SIG-M5 treated with dmso at 0.1 percent for 504 hours (cell line): ENCODE measurements at regions not wholly inside any gene's neighbourhood (a gene's known extent, or its start where the extent isn't known, plus 50 kb on each side); places are given as distances from the start of the nearest gene placed in this dataset.
A peak's percentile ranks its signal among the peaks of the same experiment; 100 is the strongest.

Experiments
- DNase-seq: peaks from one replicate; lab custom pipeline; 2025; ENCODE audit not compliant: unreplicated experiment; lab: John Stamatoyannopoulos, UW

GRCh38 chr2:21253311-21254027 is 129.7 kb downstream of the TDRD15 start:
- DNase-seq = no peak

- no peak for DNase-seq
These were observed 130.6 kb downstream of the TDRD15 start for GRCh38 chr2:21254170-21254965.

- peak; percentile 79 for DNase-seq
These were observed 132.2 kb downstream of the TDRD15 start for GRCh38 chr2:21256006-21256405.

- no peak for DNase-seq
These were observed 133.9 kb downstream of the TDRD15 start for GRCh38 chr2:21257621-21258020.

- DNase-seq = no peak
These were observed 134.3 kb downstream of the TDRD15 start for GRCh38 chr2:21258082-21258481.

- DNase-seq = no peak
These were observed 136.5 kb downstream of the TDRD15 start for GRCh38 chr2:21260311-21260710.

- DNase-seq = no peak
These were observed 137.8 kb downstream of the TDRD15 start for GRCh38 chr2:21261591-21261990.

DNA sequence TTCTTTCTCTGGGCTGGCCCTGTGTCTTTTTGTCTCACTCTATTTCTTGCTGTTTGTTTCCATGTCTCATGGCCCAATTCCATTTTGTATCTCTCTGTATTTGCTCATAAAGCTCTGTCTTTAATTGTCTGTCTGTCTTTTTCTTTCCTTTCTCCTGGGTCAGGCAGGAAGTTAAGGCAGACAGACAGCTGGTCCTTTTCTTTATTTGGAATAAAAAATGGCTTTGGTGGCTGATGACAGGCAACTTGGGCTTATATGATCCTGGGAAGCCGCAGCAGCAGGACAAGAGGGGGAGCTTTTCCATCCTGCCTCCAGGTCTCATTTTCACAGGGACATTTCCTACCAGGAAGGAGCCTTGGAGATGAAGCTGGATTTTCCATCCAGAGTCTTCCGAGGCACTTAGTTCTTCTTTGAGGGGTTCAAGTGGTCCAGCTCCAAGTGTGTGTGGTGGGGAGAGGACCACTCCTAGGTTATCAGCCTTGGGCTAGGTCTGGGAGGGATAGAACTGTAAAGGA is 138.7 kb downstream of the TDRD15 start:
- no peak for DNase-seq

DNA sequence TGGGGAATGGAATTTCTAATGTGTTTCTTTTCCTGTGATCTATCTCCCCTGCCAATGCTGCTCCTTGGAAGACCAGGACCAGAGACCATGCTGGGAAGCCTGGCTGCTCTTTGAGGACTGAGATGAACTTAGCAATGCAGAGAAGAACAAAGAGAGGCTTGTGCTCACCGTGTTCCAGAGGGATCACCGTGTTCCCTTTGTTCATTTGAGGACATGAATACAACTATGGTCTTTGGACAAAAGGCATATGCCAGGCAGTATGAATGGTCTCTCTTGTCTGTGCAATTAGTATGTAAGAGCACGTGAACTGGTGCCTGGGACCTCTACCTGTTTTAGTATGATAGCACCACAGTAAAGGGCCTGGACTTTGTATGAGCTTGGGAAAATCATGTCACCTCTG is 139.9 kb downstream of the TDRD15 start:
- no peak for DNase-seq

DNA sequence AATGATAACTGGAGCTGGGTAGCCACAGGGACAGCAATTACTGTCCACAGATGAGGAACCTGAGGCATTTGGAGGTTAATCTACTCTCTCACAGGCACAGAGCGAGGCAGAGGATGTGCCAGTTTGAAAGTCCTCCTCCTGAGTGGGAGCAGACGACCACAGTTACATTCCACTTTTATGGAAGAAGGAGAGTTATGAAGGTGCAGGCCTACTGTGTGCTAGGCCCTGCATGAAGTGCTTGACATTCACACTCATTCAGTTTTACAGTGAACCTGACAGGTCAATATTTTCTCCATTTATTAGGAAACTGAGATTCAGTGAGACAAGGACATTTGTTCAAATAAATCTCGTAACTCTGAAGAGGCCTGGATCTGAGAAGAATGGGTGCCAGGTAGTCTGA is 142.0 kb downstream of the TDRD15 start:
- no peak for DNase-seq

GRCh38 chr2:21267232-21267835 is 143.6 kb downstream of the TDRD15 start:
- no peak for DNase-seq

DNA sequence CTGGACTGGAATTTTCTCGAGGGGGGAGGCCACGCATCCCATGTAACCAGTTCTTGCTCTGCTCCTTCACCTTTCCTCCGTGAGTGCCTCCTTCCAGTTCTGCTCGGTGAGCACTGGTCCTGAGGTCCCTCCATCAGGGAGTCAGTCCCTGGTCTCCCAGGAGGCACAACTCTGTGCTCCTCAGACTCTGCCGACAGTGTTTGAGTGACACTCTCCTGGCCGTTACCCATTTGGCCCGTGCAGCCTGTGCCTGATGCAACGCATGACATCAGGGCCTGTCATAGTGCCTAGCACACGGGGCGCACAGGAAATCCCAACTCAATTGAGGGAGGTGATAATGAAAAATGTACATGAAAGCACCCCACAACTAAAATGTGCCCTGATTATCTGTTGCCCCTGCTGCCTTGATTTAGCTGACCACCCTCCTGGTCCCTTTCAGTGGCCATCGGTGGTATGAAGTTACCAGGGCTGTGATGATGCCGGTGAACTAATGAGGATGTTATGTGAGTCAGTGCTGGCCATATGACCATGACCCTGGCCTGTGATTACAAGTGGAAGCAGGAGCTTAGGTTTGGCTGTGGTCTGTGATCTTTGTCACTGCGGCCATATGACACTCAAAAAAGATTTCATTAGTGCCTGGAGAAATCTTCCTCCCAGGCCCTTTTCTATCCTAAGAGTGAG is 144.6 kb downstream of the TDRD15 start:
- DNase-seq = no peak

DNA sequence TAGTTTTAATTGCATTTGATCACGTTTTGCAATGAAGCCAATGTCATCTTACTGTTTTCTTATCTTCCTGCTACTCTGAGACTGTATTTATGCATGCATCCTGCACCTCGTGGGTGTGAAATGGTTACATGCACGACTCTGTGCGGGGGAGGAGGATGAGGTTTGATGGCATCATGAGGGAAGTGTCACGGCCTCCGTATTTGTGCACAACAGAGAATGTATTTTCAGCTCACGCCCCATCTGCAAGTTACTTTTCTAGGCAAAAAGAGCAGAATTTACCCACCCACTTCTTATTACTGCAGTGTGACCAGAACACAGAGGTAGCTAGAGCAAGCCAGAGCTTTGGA is 145.1 kb downstream of the TDRD15 start:
- no peak for DNase-seq

DNA sequence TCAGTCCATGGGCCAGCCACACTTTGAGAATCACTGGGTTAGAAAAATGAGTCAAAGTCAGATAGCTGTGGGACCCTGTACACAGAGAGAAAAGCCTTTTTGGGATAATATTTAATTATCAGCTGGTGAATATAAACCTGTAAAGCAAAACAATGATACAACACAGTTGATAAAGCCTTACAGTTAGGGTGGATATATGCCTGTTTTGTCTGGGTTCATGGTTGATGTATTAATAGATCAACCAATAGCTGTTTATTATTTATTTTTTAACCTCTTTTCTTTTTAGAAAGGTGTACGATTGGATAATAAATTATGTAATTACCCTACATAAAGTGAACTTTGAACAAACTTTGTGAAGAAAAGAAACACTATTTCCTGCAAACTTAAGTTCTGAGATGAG is 145.6 kb downstream of the TDRD15 start:
- DNase-seq = no peak

DNA sequence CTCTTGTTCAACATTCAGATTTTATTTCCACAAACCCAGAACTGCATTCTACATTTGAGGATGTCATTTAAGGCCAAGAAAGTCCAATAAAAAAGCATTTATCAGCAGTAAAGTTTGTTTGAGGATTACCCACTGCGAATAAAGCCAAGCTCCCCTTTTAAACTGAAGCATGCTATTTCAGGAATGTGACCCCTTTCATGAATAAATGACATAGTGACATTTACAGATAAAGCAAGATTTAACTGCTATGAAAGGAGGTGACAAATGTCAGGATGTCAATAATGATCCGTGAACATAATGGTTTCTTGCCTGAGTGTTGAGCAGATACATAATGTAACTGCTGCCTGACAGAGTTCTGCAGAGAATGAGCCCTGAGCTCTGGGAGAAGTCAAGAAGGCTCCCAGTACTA is 146.3 kb downstream of the TDRD15 start:
- no peak for DNase-seq

GRCh38 chr2:21270708-21271122 is 146.9 kb downstream of the TDRD15 start:
- no peak for DNase-seq

- DNase-seq = no peak
These were observed 152.4 kb downstream of the TDRD15 start for GRCh38 chr2:21276163-21276562.

GRCh38 chr2:21277068-21278056 is 153.6 kb downstream of the TDRD15 start:
- no peak for DNase-seq

DNA sequence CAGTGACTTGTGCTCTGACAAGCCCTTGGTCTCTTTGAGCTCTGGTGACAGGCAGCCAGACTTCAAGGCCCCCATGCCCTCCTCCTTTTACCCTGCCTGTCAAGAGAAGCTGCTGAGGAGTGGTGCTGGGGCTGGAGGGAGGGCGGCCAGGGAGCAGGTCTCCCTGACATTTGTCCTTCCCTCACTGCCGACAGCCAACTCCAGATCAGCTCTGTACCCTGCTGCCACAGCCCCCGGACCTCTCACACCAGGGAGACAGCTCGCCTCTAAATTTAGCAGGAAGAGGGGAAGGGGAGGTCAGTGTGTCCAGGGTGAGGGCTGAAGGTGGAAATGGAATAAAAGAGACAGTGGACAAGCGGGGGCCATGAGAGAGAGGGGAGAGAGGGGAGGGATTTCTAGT is 155.8 kb downstream of the TDRD15 start:
- no peak for DNase-seq

GRCh38 chr2:21280793-21281192 is 157.0 kb downstream of the TDRD15 start:
- no peak for DNase-seq
